GM12891 (cell line): ENCODE measurements at regions not wholly inside any gene's neighbourhood (a gene's known extent, or its start where the extent isn't known, plus 50 kb on each side); places are given as distances from the start of the nearest gene placed in this dataset.

Experiments used
- POLR2A ChIP-seq: IDR thresholded peaks from 2 replicates; pipeline ENCODE4 v1.6.1; 2011; ENCODE audit warnings: low read depth, low read length, control low read depth
- POLR2AphosphoS5 ChIP-seq: IDR thresholded peaks from 2 replicates; pipeline ENCODE4 v1.6.1; 2011; ENCODE audit warnings: low read depth, low read length, control low read depth
- POU2F2 ChIP-seq: IDR thresholded peaks from 2 replicates; pipeline ENCODE4 v1.6.1; 2011; ENCODE audit warnings: low read depth, mild to moderate bottlenecking, control low read depth, low read length, moderate library complexity
- SPI1 ChIP-seq: IDR thresholded peaks from 2 replicates; pipeline ENCODE4 v1.6.1; 2011; ENCODE audit warnings: low read depth, low read length, control low read depth
- TAF1 ChIP-seq: IDR thresholded peaks from 2 replicates; pipeline ENCODE4 v1.6.1; 2011; ENCODE audit warnings: low read depth, low read length, control low read depth

DNA sequence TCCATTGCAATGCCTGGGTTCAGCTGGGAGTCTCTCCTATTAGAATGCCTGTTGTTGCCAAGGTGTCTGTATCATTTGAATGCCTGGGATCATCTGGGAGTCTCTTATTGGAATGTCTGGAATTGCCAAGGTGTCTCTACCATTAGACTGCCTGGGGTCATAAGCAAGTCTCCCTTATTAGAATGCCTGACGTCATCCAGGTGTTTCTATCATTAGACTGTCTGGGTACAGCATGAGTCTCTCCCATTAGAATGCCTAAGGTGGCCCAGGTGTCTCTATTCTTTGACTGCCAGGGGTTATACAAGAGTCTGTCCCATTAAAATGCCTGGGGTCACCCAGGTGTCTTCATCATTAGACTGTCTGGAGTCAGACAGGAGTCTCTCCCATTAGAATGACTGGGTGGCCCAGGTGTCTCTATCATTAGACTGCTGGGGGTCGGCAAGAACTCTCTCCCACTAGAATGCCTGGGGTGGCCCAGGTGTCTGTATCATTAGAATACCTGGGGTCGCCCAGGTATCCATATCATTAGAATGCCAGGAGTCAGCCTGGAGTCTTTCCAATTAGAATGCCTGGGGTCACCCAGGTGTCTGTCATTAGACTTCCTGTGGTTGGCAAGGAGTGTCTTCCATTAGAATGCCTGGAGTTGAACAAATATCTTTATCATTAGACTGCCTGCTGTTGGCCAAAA lies 2274.0 kb downstream of the TP53TG3F start:
- TF ChIP-seq POLR2A = no peak
- no peak for TF ChIP-seq POLR2AphosphoS5
- no peak for TF ChIP-seq TAF1
- no peak for TF ChIP-seq POU2F2
- TF ChIP-seq SPI1 = no peak
